Activated naive CD8-positive, alpha-beta T cell treated with anti-CD3 and anti-CD28 coated beads, Interleukin-2, amount 50 U/mL, for 24 hours (primary cell): ENCODE measurements at regions not wholly inside any gene's neighbourhood (a gene's known extent, or its start where the extent isn't known, plus 50 kb on each side); places are given as distances from the start of the nearest gene placed in this dataset.

Source experiments
- ATAC-seq: fragments of 150-1000 bp; cut with Tn5 transposase; one replicate; pipeline ENCODE4 v1.10.0; 2021
- DNase-seq: peaks from one replicate; pipeline ENCODE4 v3.0.0; 2021
- H3K27ac Mint-ChIP-seq: one replicate; pipeline ENCODE4 v1.8.0; 2021; ENCODE audit warnings: mild to moderate bottlenecking, mixed read lengths
- H3K27me3 Mint-ChIP-seq: one replicate; pipeline ENCODE4 v1.8.0; 2021; ENCODE audit warnings: mixed read lengths
- H3K36me3 Mint-ChIP-seq: one replicate; pipeline ENCODE4 v1.8.0; 2021; ENCODE audit warnings: low read depth, mixed read lengths
- H3K4me1 Mint-ChIP-seq: one replicate; pipeline ENCODE4 v1.8.0; 2021; ENCODE audit warnings: mixed read lengths
- H3K4me3 Mint-ChIP-seq: one replicate; pipeline ENCODE4 v1.8.0; 2021; ENCODE audit warnings: mild to moderate bottlenecking, moderate library complexity, mixed read lengths
- H3K9me3 Mint-ChIP-seq: one replicate; pipeline ENCODE4 v1.8.0; 2021; ENCODE audit warnings: mixed read lengths

DNA sequence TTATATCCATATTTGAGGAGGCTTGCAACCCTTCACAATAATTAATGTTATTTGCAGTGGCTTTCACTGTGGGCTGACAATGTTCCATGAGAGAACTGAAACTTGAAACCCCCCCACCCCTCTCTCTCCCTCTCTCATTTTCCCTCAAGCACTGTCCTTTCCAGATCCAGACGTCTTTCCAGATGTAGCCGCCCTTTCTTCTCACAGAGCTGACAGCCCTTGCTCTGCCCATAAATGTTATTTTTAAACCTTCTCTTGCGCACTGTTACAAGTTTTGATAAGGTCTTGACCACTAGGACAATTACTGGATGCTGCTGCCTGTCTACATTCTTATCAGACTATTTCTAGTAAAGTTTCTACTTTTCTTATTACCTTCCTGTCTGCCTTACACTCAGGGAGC lies 91.4 kb upstream of the LINC00305 start:
- no peaks in the 10 kb centered on the region for H3K36me3 Mint-ChIP-seq

GRCh38 chr18:64238076-64238475 lies 89.2 kb upstream of the LINC00305 start:
- Mint-ChIP-seq H3K9me3 (no peaks in the 10 kb centered on the region), H3K4me1 (no peaks in the 10 kb centered on the region), H3K36me3 (no peaks in the 10 kb centered on the region), H3K4me3 (no peak overlapping the region), H3K27me3 (no peaks in the 10 kb centered on the region), H3K27ac (no peak overlapping the region)
- DNase-seq (no peak), ATAC-seq (no peak)

More for the DNA sequence above, 91.4 kb upstream of the LINC00305 start:
- no peaks in the 10 kb centered on the region for H3K27me3 Mint-ChIP-seq
- no peaks in the 10 kb centered on the region for H3K4me1 Mint-ChIP-seq
- H3K4me3 Mint-ChIP-seq: no peak overlapping the region
- ATAC-seq (no peak), DNase-seq (no peak)
- H3K9me3 Mint-ChIP-seq: no peaks in the 10 kb centered on the region
- no peak overlapping the region for H3K27ac Mint-ChIP-seq

DNA sequence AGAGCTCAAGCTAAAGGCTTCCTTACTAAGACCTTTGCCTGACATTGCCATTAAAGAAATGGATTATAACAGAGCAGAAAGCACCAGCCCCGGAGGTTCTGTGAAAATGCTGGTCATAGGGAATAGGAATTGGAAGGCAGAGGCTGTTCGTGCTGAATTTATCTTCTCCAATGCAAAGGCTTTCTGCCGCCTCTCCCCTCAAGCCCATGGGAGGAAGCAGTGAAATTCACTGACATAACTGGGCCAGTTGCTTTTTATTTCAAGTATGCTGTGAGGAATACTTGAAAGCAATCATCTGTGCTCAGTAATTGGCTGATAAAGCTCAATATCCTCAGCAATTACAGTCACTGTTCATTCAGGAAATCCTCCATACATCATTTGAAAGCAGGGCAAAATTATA lies 85.4 kb upstream of the LINC00305 start:
- Mint-ChIP-seq H3K4me1 (no peaks in the 10 kb centered on the region), H3K4me3 (no peak overlapping the region), H3K36me3 (no peaks in the 10 kb centered on the region), H3K27me3 (no peaks in the 10 kb centered on the region), H3K9me3 (peaks cover 6% of the 10 kb centered on the region), H3K27ac (no peak overlapping the region)
- DNase-seq (no peak), ATAC-seq (no peak)

DNA sequence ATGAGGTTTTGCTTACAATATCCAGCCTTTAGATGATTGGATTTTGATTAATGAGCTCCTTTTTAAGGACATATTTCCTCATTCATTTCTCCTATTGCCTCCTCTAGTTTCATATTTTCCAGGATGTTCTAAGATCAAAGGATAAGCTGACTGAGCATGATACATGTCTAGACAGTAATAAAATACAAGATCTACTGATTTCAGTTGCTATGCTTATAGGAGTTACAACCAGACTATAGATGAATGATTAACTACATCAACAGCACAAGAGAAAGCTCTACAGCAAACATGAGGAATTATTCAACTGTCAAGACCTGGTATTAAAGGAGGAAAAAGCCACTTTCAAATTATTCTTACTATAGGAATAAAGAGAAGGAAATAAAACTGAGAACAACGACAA lies 85.0 kb upstream of the LINC00305 start:
- Mint-ChIP-seq H3K36me3 (no peaks in the 10 kb centered on the region), H3K27ac (no peak overlapping the region), H3K9me3 (peaks cover 6% of the 10 kb centered on the region), H3K4me3 (no peak overlapping the region), H3K27me3 (no peaks in the 10 kb centered on the region), H3K4me1 (no peaks in the 10 kb centered on the region)
- ATAC-seq: no peak
- DNase-seq: no peak

GRCh38 chr18:64220941-64221340 lies 72.1 kb upstream of the LINC00305 start:
- no peaks in the 10 kb centered on the region for H3K9me3 Mint-ChIP-seq

DNA sequence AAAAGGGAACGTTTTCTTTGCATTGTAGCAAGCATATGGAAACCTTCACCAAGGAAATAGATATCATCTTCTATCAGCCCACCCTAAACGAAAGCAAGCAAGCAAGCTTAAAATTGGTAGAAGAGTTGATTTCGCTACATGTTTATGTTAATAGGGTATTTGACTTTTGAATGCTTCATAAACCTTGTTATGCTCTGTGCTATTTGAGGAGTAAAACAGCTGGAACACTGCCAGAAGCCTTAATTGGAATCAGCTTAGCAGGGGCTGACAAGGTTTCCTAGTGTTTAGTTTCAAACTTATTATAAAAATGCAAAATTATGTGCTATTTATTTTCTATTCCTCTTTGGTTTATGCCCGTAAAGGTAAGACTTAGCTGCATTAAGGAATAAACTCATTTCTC lies 70.6 kb upstream of the LINC00305 start:
- Mint-ChIP-seq H3K9me3 (peaks cover 3% of the 10 kb centered on the region), H3K4me1 (no peaks in the 10 kb centered on the region), H3K27ac (no peak overlapping the region), H3K36me3 (no peaks in the 10 kb centered on the region), H3K27me3 (no peaks in the 10 kb centered on the region), H3K4me3 (no peak overlapping the region)
- ATAC-seq (no peak), DNase-seq (no peak)

More at GRCh38 chr18:64220941-64221340, 72.1 kb upstream of the LINC00305 start:
- no peak overlapping the region for H3K27ac Mint-ChIP-seq
- no peak for DNase-seq
- H3K27me3 Mint-ChIP-seq: no peaks in the 10 kb centered on the region
- H3K4me3 Mint-ChIP-seq: no peak overlapping the region
- H3K36me3 Mint-ChIP-seq: no peaks in the 10 kb centered on the region
- no peak for ATAC-seq
- no peaks in the 10 kb centered on the region for H3K4me1 Mint-ChIP-seq

- ATAC-seq (no peak), DNase-seq (no peak)
- Mint-ChIP-seq H3K9me3 (peaks cover 2% of the 10 kb centered on the region), H3K27ac (no peak overlapping the region), H3K27me3 (no peaks in the 10 kb centered on the region), H3K4me3 (no peak overlapping the region), H3K4me1 (peaks cover 8% of the 10 kb centered on the region), H3K36me3 (no peaks in the 10 kb centered on the region)
Observed at GRCh38 chr18:64210401-64210949, 61.6 kb upstream of the LINC00305 start.

GRCh38 chr18:64208516-64208915 lies 59.6 kb upstream of the LINC00305 start:
- no peak overlapping the region for H3K4me3 Mint-ChIP-seq

GRCh38 chr18:64207820-64208219 lies 58.9 kb upstream of the LINC00305 start:
- Mint-ChIP-seq H3K4me1 (peaks cover 8% of the 10 kb centered on the region), H3K36me3 (no peaks in the 10 kb centered on the region), H3K9me3 (no peaks in the 10 kb centered on the region), H3K27ac (no peak overlapping the region), H3K27me3 (no peaks in the 10 kb centered on the region), H3K4me3 (no peak overlapping the region)
- peak; percentile 28 for ATAC-seq
- DNase-seq: no peak

More at GRCh38 chr18:64208516-64208915, 59.6 kb upstream of the LINC00305 start:
- no peaks in the 10 kb centered on the region for H3K36me3 Mint-ChIP-seq
- DNase-seq (no peak), ATAC-seq (no peak)
- H3K27me3 Mint-ChIP-seq: no peaks in the 10 kb centered on the region
- peaks cover 8% of the 10 kb centered on the region for H3K4me1 Mint-ChIP-seq
- H3K9me3 Mint-ChIP-seq: no peaks in the 10 kb centered on the region
- H3K27ac Mint-ChIP-seq: no peak overlapping the region

- no peaks in the 10 kb centered on the region for H3K27me3 Mint-ChIP-seq
- H3K9me3 Mint-ChIP-seq: no peaks in the 10 kb centered on the region
- H3K27ac Mint-ChIP-seq: no peak overlapping the region
- H3K4me1 Mint-ChIP-seq: peaks cover 10% of the 10 kb centered on the region
- ATAC-seq (no peak), DNase-seq (no peak)
- H3K36me3 Mint-ChIP-seq: no peaks in the 10 kb centered on the region
- H3K4me3 Mint-ChIP-seq: no peak overlapping the region
Observed at GRCh38 chr18:64203295-64203694, 54.4 kb upstream of the LINC00305 start.

- H3K4me3 Mint-ChIP-seq: no peak overlapping the region
- H3K36me3 Mint-ChIP-seq: no peaks in the 10 kb centered on the region
- no peaks in the 10 kb centered on the region for H3K9me3 Mint-ChIP-seq
- ATAC-seq (no peak), DNase-seq (no peak)
- H3K27me3 Mint-ChIP-seq: no peaks in the 10 kb centered on the region
- H3K4me1 Mint-ChIP-seq: peaks cover 7% of the 10 kb centered on the region
- no peak overlapping the region for H3K27ac Mint-ChIP-seq
Observed at GRCh38 chr18:64202863-64203262, 54.0 kb upstream of the LINC00305 start.

- peaks cover 3% of the 10 kb centered on the region for H3K4me1 Mint-ChIP-seq
- H3K27ac Mint-ChIP-seq: no peak overlapping the region
- H3K36me3 Mint-ChIP-seq: no peaks in the 10 kb centered on the region
- no peak overlapping the region for H3K4me3 Mint-ChIP-seq
- ATAC-seq (no peak), DNase-seq (no peak)
- no peaks in the 10 kb centered on the region for H3K27me3 Mint-ChIP-seq
- H3K9me3 Mint-ChIP-seq: no peaks in the 10 kb centered on the region
Observed at GRCh38 chr18:64202210-64202836, 53.4 kb upstream of the LINC00305 start.

DNA sequence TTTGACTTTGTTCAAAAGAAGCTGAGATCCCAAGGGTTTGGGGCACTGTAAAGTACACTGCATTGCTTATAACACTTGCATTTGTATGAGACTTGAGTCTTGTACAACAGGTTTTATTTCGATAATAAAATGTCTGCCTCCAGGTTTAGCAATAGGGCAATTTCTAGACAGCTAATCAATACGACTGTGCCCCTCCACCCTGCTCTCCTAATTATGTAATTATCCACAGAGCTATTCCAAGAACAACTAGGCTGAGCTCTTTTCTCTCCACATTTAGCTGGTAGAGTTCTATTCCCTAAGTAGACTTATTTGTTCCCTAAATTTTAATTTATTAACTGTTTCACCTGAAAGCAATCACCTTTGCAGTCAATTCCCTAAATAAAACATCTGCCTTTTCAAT lies 52.9 kb upstream of the LINC00305 start:
- H3K4me1 Mint-ChIP-seq: peaks cover 2% of the 10 kb centered on the region
- H3K9me3 Mint-ChIP-seq: no peaks in the 10 kb centered on the region
- no peak overlapping the region for H3K4me3 Mint-ChIP-seq
- no peak overlapping the region for H3K27ac Mint-ChIP-seq
- H3K27me3 Mint-ChIP-seq: no peaks in the 10 kb centered on the region
- ATAC-seq (no peak), DNase-seq (no peak)
- H3K36me3 Mint-ChIP-seq: no peaks in the 10 kb centered on the region

DNA sequence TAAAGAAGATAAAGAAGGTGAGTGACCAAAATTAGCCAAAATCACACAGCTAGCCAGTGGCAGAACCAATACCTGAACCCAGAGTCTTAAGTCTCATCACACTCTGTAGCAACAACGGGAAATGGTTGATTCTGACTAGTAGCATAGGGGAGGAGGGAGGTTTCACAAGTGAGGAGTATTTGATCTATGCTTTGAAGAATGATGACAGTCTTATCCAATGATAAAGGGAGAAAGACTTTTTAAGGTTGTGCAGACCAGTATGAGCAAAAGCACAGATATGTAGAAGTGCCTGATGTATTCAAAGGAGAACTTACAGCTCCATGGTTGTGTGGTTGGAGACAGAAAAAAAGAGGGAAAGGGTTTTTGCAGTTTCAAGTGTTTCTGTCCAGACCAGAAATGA lies 50.7 kb upstream of the LINC00305 start:
- no peak for DNase-seq
- H3K9me3 Mint-ChIP-seq: no peaks in the 10 kb centered on the region

More for the DNA sequence above, 50.7 kb upstream of the LINC00305 start:
- no peaks in the 10 kb centered on the region for H3K36me3 Mint-ChIP-seq
- ATAC-seq: no peak
- no peak overlapping the region for H3K27ac Mint-ChIP-seq
- H3K4me1 Mint-ChIP-seq: peaks cover 2% of the 10 kb centered on the region
- H3K4me3 Mint-ChIP-seq: no peak overlapping the region
- H3K27me3 Mint-ChIP-seq: no peaks in the 10 kb centered on the region
